NB4 (cell line): ENCODE measurements at regions not wholly inside any gene's neighbourhood (a gene's known extent, or its start where the extent isn't known, plus 50 kb on each side); places are given as distances from the start of the nearest gene placed in this dataset.

ENCODE experiments used
- DNase-seq: peaks from one replicate; pipeline ENCODE4 v3.0.0; 2010; ENCODE audit warnings: low read depth
- H3K4me3 ChIP-seq: one replicate; pipeline ENCODE4 v1.5.1; 2011; ENCODE audit warnings: mild to moderate bottlenecking, low read depth, low read length, moderate library complexity
- CTCF ChIP-seq: IDR thresholded peaks from one replicate; pipeline ENCODE4 v1.5.1; 2012; ENCODE audit warnings: low read depth, low read length
- MYC ChIP-seq: IDR thresholded peaks from 2 replicates; pipeline ENCODE4 v1.6.1; 2011; ENCODE audit warnings: low read depth, low read length
- POLR2A ChIP-seq: IDR thresholded peaks from 2 replicates; pipeline ENCODE4 v1.6.1; 2011; ENCODE audit warnings: mild to moderate bottlenecking; ENCODE audit not compliant: insufficient read length; ENCODE audit errors: extremely low read depth
- TF ChIP-seq, protein P1 (sequence below): IDR thresholded peaks from 2 replicates; pipeline ENCODE4 v1.6.1; 2011; ENCODE audit warnings: low read depth, low read length

- DNase-seq: no peak
- TF ChIP-seq, protein P1, sequence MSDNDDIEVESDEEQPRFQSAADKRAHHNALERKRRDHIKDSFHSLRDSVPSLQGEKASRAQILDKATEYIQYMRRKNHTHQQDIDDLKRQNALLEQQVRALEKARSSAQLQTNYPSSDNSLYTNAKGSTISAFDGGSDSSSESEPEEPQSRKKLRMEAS: no peak
- no peak for TF ChIP-seq CTCF
- no peak for TF ChIP-seq MYC
- no peak for TF ChIP-seq POLR2A
- H3K4me3 ChIP-seq: no peak overlapping the region
Measured at GRCh38 chr13:109344552-109345157, 441.7 kb downstream of the IRS2 start.

GRCh38 chr13:109336730-109337129, 449.7 kb downstream of the IRS2 start:
- TF ChIP-seq, protein P1: no peak
- TF ChIP-seq MYC (no peak), CTCF (no peak)
- no peak overlapping the region for H3K4me3 ChIP-seq
- DNase-seq: no peak

DNA sequence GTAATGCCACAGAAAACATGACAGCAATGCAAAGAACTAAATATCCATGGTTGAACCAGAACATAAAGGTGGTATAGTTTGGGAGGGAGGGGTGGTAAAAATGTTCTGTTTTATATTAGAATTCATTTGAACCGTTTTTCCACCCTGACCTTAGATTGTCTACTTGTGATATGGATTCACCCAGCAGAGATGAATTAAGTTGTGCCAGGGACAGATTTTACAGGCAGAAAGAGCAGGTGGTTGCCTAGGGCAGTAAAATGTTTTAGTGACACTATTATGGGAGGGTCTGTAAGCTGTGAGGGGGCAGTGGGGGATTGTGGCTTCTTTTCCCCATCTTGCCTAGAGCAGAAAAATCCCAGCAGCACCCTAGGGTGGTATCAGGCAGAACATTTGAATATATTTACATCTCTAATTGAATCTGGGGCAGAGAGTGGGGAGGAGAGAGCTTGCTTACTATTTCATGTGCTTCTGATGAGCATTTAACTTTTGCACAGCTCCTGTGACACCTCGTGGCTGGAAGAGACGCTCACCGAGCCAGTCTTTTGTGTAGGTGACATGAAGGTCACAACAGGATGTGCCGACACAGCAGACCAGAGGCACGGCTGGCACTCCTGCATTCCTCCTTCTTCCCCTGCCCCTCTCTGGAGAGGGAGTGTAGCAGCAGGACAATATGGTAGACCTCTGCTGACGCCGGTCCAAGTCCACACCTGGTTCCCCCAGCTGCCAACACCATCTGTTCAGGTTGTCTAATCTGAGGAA, 452.3 kb downstream of the IRS2 start:
- no peak for TF ChIP-seq MYC
- TF ChIP-seq CTCF: no peak
- no peak for TF ChIP-seq POLR2A
- TF ChIP-seq, protein P1: no peak
- no peak overlapping the region for H3K4me3 ChIP-seq
- DNase-seq: no peak

- no peak for DNase-seq
- H3K4me3 ChIP-seq: no peak overlapping the region
- TF ChIP-seq, protein P1: no peak
- TF ChIP-seq MYC: no peak
- no peak for TF ChIP-seq POLR2A
- no peak for TF ChIP-seq CTCF
Measured at GRCh38 chr13:109332506-109333499, 453.6 kb downstream of the IRS2 start.

DNA sequence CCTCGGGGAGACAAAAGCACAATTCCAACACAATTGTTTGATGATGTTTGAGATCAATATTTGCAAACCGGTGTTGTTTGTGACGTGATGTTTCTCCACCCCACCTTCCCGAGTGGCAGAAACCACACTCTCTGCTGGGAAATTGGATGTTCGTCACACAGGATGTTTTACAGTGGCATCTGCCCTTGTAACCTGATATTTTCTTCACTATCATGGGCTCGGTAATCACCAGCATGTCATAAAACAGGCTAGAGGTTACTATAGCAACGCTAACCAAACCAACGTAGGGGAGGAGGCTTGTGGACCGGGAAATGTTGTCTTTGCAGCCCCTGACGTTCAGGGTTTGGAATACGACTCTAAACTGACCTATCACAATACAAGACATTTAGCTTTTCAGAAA, 454.5 kb downstream of the IRS2 start:
- no peak for DNase-seq
- no peak overlapping the region for H3K4me3 ChIP-seq
- TF ChIP-seq, protein P1: no peak
- no peak for TF ChIP-seq MYC
- no peak for TF ChIP-seq POLR2A
- no peak for TF ChIP-seq CTCF
